HG03025 (cell line): ENCODE measurements at regions not wholly inside any gene's neighbourhood (a gene's known extent, or its start where the extent isn't known, plus 50 kb on each side); places are given as distances from the start of the nearest gene placed in this dataset.
"Not testable (repeated sequence)": the region's sequence is repeated elsewhere in the genome, so short reads cannot be mapped to it uniquely, and the experiment has no call there.

Source experiments
- ATAC-seq: cut with Tn5 transposase; IDR thresholded peaks from one replicate; pipeline ENCODE4 v1.9.1; 2021; ENCODE audit warnings: mild to moderate bottlenecking, moderate library complexity; ENCODE audit not compliant: unreplicated experiment, low FRiP score

DNA sequence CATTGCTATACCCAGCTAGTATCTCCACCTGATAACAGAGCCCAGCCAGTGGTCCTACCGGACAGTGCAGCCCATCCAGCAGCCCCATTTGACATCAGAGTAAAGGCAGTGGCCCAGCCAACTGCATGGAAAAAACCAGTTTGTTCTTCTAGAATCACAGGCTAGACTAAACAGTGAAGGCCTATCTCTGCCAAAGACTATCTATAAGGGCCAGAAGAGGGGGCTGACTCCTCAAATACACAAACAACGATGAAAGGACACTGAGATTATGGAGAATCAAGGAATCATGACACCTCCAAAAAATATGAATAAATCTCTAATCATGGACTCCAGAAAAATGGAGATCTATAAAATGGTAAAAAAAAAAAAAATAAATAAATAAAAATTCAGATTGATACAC lies 546.4 kb upstream of the HTR2C start:
- ATAC-seq, result no peak

- ATAC-seq, result no peak
Measured at GRCh38 chrX:114028907-114029662, 554.8 kb upstream of the HTR2C start.

GRCh38 chrX:114017086-114017485 lies 566.8 kb upstream of the HTR2C start:
- ATAC-seq, result no peak

- no peak for ATAC-seq
Measured at GRCh38 chrX:114015966-114016365, 567.9 kb upstream of the HTR2C start.

DNA sequence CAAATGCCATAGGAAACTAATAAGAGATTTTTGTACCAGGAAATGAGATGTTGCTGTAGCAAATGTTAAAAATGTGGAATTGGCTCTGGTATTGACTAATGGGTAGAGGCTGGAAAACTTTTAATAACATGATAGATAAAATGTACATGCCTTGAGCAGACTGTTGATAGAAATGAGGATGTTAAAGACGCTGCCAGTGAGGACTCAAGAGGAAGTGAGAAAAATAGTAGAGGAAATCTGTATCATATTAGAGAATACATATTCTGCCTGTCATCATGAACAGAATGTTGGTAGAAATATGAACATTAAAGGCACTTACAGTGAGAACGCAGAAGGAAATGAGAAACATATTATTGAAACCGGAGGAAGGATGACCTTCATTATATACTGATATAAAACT lies 577.2 kb upstream of the HTR2C start:
- no peak for ATAC-seq

GRCh38 chrX:113996781-113997180 lies 587.1 kb upstream of the HTR2C start:
- no peak for ATAC-seq

- ATAC-seq, result not testable (repeated sequence)
Measured at GRCh38 chrX:113991720-113992119, 592.2 kb upstream of the HTR2C start.

DNA sequence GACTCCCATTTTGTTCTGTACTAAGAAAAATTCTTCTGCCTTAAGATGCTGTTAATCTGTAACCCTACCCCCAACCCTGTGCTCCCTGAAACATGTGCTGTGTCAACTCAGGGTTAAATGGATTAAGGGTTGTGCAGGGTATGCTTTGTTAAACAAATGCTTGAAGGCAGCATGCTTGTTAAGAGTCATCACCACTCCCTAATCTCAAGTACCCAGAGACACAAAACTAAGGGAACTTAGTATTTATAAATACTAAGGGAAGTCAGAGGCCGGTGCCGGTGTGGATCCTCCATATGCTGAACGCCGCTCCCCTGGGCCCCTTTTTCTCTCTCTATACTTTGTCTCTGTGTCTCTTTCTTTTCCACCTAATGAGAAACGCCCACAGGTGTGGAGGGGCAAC lies 593.2 kb upstream of the HTR2C start:
- not testable (repeated sequence) for ATAC-seq

- not testable (repeated sequence) for ATAC-seq
Measured at GRCh38 chrX:113988315-113988935, 595.5 kb upstream of the HTR2C start.

GRCh38 chrX:113986427-113986826 lies 597.5 kb upstream of the HTR2C start:
- no peak for ATAC-seq

GRCh38 chrX:113982766-113983165 lies 601.1 kb upstream of the HTR2C start:
- ATAC-seq, result no peak

- ATAC-seq, result no peak
Measured at GRCh38 chrX:113980953-113981352, 602.9 kb upstream of the HTR2C start.

- no peak for ATAC-seq
Measured at GRCh38 chrX:113977887-113978286, 606.0 kb upstream of the HTR2C start.

GRCh38 chrX:113975441-113975840 lies 608.4 kb upstream of the HTR2C start:
- ATAC-seq, result no peak

GRCh38 chrX:113974881-113975280 lies 609.0 kb upstream of the HTR2C start:
- no peak for ATAC-seq

- no peak for ATAC-seq
Measured at GRCh38 chrX:113973706-113974105, 610.2 kb upstream of the HTR2C start.

DNA sequence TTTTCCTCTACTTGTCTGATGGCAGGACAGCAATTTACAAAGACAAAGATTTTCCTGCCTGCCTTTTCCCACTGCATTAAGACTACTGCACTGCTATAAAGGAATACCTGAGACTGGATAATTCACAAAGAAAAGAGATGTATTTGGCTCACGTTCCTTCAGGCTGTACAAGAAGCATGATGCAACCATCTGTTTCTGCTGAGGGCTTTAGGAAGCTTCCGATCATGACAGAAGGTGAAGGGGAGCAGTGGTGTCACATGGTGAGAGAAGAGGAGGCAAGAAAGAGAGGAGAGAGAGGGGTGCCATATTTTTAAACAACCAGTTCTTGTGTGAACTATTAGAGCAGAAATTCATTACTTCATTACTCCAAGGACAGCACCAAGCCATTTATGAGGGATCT lies 617.1 kb upstream of the HTR2C start:
- ATAC-seq, result no peak

- no peak for ATAC-seq
Measured at GRCh38 chrX:113962343-113962742, 621.5 kb upstream of the HTR2C start.

- ATAC-seq, result no peak
Measured at GRCh38 chrX:113959912-113960626, 623.8 kb upstream of the HTR2C start.

- ATAC-seq, result no peak
Measured at GRCh38 chrX:113956936-113957335, 627.0 kb upstream of the HTR2C start.

- ATAC-seq, result no peak
Measured at GRCh38 chrX:113954297-113954696, 629.6 kb upstream of the HTR2C start.
